ENCODE measurements at regions not wholly inside any gene's neighbourhood (a gene's known extent, or its start where the extent isn't known, plus 50 kb on each side); places are given as distances from the start of the nearest gene placed in this dataset.

DNA sequence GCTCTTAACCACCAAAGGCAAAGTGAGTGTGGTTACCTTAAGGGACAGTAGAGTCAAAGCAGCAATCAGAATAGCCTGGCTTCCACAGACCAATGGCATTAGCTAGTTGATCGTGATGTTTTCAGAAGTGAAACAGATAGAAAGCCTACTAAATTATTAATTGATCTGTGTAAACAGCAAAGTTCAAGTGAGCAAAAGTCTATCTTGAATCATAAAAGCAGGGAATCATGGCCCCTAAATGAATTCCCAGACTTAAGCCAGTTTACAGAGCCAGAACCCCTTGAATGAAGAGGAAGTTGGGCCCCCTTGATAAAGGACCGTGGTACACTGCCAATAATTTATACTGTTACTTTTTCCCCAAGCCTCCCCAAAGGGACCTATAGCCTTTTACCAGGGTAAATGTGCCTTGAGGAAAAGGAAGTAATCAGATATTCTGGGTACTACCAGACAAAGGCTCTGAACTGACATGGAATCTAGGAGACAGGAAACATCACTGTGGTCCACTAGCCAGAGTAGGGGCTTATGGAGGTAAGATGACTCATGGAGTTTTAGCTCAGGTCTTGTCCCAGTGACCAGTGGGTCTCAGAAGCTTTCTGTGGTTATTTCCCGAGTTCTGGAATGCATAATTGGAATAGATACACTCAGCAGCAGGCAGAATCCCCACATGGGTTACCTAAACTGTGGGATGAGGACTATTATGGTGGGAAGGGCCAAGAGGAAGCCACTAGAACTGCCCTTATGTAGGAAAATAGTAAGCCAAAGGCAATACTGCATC, 317.5 kb downstream of the CD83 start (continued):
- no peak for TF ChIP-seq HMGXB3 (CRISPR knock-in tag; IDR thresholded peaks at IDR 0.05; ENCODE audit: borderline replicate concordance)
- no peak for TF ChIP-seq MYNN (CRISPR knock-in tag; IDR thresholded peaks at IDR 0.05; ENCODE audit: low read depth)
- TF ChIP-seq RBM39 (IDR thresholded peaks at IDR 0.05; ENCODE audit: low read depth, low read length, poor library complexity, severe bottlenecking), result no peak
- TF ChIP-seq TSC22D2 (CRISPR knock-in tag; IDR thresholded peaks at IDR 0.05; ENCODE audit: borderline replicate concordance), result no peak
- TF ChIP-seq HOMEZ (CRISPR knock-in tag; IDR thresholded peaks at IDR 0.05; ENCODE audit: low read depth), result no peak
- no peak for TF ChIP-seq SALL1 (CRISPR knock-in tag; IDR thresholded peaks at IDR 0.05)
- TF ChIP-seq ZNF317 (CRISPR knock-in tag; IDR thresholded peaks at IDR 0.05), result no peak

All from HepG2 (cell line).